Psoas muscle (tissue), 7 donors: ENCODE measurements at regions not wholly inside any gene's neighbourhood (a gene's known extent, or its start where the extent isn't known, plus 50 kb on each side); places are given as distances from the start of the nearest gene placed in this dataset.

ENCODE experiments used
- ATAC-seq, 4 donors: fragments of 200-7000 bp; cut with Tn5 transposase; one replicate each; pipeline ENCODE4 v1.9.1; 2020; ENCODE audit warnings: moderate library complexity in 3 of 4, mild to moderate bottlenecking in 2 of 4
- DNase-seq, 2 donors: peaks; one replicate each; pipeline ENCODE4 v3.0.0-alpha.2; 2020
- H3K27ac ChIP-seq: fragments of 200-600 bp; one replicate; pipeline ENCODE4 v1.8.0; 2022
- H3K27me3 ChIP-seq, 3 donors: fragments of 200-600 bp in 1 of 3; one replicate each; pipeline versions ENCODE4 v1.6.1 to v1.8.0; 2013 to 2022; ENCODE audit warnings: low read length in 2 of 3, mild to moderate bottlenecking in 2 of 3, moderate library complexity in 1 of 3; ENCODE audit not compliant: insufficient read depth in 3 of 3
- H3K36me3 ChIP-seq, 2 donors: fragments of 200-600 bp in 1 of 2; one replicate each; pipeline versions ENCODE4 v1.6.1 to v1.8.0; 2013 to 2022; ENCODE audit warnings: low read depth in 1 of 2, mild to moderate bottlenecking in 1 of 2, moderate library complexity in 1 of 2; ENCODE audit not compliant: insufficient read depth in 1 of 2
- H3K4me1 ChIP-seq: fragments of 200-600 bp; one replicate; pipeline ENCODE4 v1.8.0; 2022
- H3K4me3 ChIP-seq: fragments of 200-600 bp; one replicate; pipeline ENCODE4 v1.8.0; 2022; ENCODE audit warnings: mild to moderate bottlenecking
- H3K9me3 ChIP-seq: fragments of 200-600 bp; one replicate; pipeline ENCODE4 v1.8.0; 2022
- CTCF ChIP-seq: fragments of 200-600 bp; IDR thresholded peaks from one replicate; pipeline ENCODE4 v1.8.0; 2022; ENCODE audit warnings: antibody characterized with exemption
- WGBS, 3 donors: extraction: QIAGEN DNeasy Blood & Tissue Kit; methylation state at CpG; one replicate each; pipeline versions ENCODE4 v1.1.6 to v1.1.7; 2013; 5-methylcytosine and 5-hydroxymethylcytosine counted together
- intact Hi-C, 2 donors: fragments of 100-400 bp; cut with DNase I; formaldehyde crosslinking; loops; one replicate each; pipeline versions ENCODE4 v1.11.0 to v1.14.2; 2022
- donor health status: healthy with polysubstance abuse.
- donor health status: DM: no; HTN: no; CAD: no; lungs with moderate emphysema.
- donor health status: Bipolar disorder and iron deficiency.
- donor health status: healthy.
- donor health status: DM: yes; HTN: yes; CAD: no.
- donor health status: DM: no; HTN: no; CAD: no.
- donor health status: DM: yes; HTN: yes; CAD: no.

- DNase-seq (no peak), ATAC-seq (no peak)
- intact Hi-C loops, result no loop called here
- no peak overlapping the region for H3K4me3 ChIP-seq
- H3K9me3 ChIP-seq, result peaks cover 5% of the 10 kb centered on the region
- H3K4me1 ChIP-seq, result no peaks in the 10 kb centered on the region
- TF ChIP-seq CTCF, result no peak
- peaks cover 0 to 3% (median 0%) of the 10 kb centered on the region in 3 donors for H3K27me3 ChIP-seq
- H3K36me3 ChIP-seq, result no peaks in the 10 kb centered on the region
- H3K27ac ChIP-seq, result no peak overlapping the region
- 89 to 94% (median 92%) methylated on average over 3 of the region's 3 CpGs for WGBS, 3 donors
Measured at GRCh38 chr5:126065061-126065460, 358.1 kb upstream of the GRAMD2B start.

GRCh38 chr5:126066836-126067235 lies 356.4 kb upstream of the GRAMD2B start:
- WGBS, 3 donors, result 71 to 80% (median 75%) methylated on average over 4 of the region's 4 CpGs

GRCh38 chr5:126067404-126067803 lies 355.8 kb upstream of the GRAMD2B start:
- no peak for TF ChIP-seq CTCF
- Histone ChIP-seq H3K27ac (no peak overlapping the region), H3K4me3 (no peak overlapping the region), H3K27me3 (peaks cover 0 to 3% (median 0%) of the 10 kb centered on the region in 3 donors), H3K4me1 (no peaks in the 10 kb centered on the region), H3K9me3 (peaks cover 5% of the 10 kb centered on the region), H3K36me3 (no peaks in the 10 kb centered on the region)
- no peak for DNase-seq
- ATAC-seq, result no peak
- 87 to 95% (median 88%) methylated on average over 2 of the region's 2 CpGs for WGBS, 3 donors
- intact Hi-C loops, result no loop called here

More at GRCh38 chr5:126066836-126067235, 356.4 kb upstream of the GRAMD2B start:
- Histone ChIP-seq H3K36me3 (no peaks in the 10 kb centered on the region), H3K27me3 (peaks cover 0 to 3% (median 0%) of the 10 kb centered on the region in 3 donors), H3K4me1 (no peaks in the 10 kb centered on the region), H3K4me3 (no peak overlapping the region), H3K9me3 (peaks cover 5% of the 10 kb centered on the region), H3K27ac (no peak overlapping the region)
- ATAC-seq (no peak), DNase-seq (no peak)
- no peak for TF ChIP-seq CTCF
- intact Hi-C loops, result no loop called here

- Histone ChIP-seq H3K4me3 (no peak overlapping the region), H3K27me3 (peaks cover 0 to 3% (median 0%) of the 10 kb centered on the region in 3 donors), H3K9me3 (peaks cover 8% of the 10 kb centered on the region), H3K27ac (no peak overlapping the region), H3K36me3 (no peaks in the 10 kb centered on the region), H3K4me1 (no peaks in the 10 kb centered on the region)
- no peak for DNase-seq
- WGBS, 3 donors, result 62 to 68% (median 65%) methylated on average over 3 of the region's 3 CpGs
- intact Hi-C loops, result no loop called here
- TF ChIP-seq CTCF, result no peak
- no peak for ATAC-seq
Measured at GRCh38 chr5:126069329-126069728, 353.9 kb upstream of the GRAMD2B start.

- DNase-seq (no peak), ATAC-seq (no peak)
- Histone ChIP-seq H3K9me3 (peaks cover 8% of the 10 kb centered on the region), H3K27me3 (peaks cover 0 to 3% (median 0%) of the 10 kb centered on the region in 3 donors), H3K27ac (no peak overlapping the region), H3K4me3 (no peak overlapping the region), H3K4me1 (no peaks in the 10 kb centered on the region), H3K36me3 (no peaks in the 10 kb centered on the region)
- intact Hi-C loops, result no loop called here
- TF ChIP-seq CTCF, result no peak
- WGBS, 3 donors, result 74 to 88% (median 82%) methylated on average over 2 of the region's 2 CpGs
Measured at GRCh38 chr5:126070481-126070880, 352.7 kb upstream of the GRAMD2B start.
